Renal cortical epithelial cell (primary cell): ENCODE measurements at regions not wholly inside any gene's neighbourhood (a gene's known extent, or its start where the extent isn't known, plus 50 kb on each side); places are given as distances from the start of the nearest gene placed in this dataset.
A peak's percentile ranks its signal among the peaks of the same experiment; 100 is the strongest.

Source experiments
- DNase-seq: peaks from one replicate; pipeline ENCODE4 v3.0.0-alpha.2; 2011; ENCODE audit warnings: low read depth

DNA sequence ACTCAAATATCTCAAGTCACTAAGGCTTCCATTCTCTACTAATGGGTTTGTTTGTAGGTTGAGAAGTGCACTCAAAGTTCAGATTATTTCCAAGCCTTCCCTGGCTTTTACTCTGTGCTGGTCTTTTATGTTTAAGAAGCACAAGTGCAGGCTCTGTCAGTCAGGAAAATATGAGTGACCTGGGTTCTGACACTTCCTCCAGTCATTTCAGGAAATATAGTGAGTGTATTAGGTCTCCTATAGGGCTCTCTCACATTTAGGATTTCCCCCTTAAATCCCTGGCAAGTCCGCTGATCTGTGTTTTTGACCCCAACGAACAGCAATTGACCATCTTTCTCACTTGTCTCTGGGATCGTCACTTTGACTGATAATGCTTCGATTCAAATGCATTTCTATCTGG, 210.2 kb downstream of the ARPP21 start:
- no peak for DNase-seq

GRCh38 chr3:35849963-35850362, 210.6 kb downstream of the ARPP21 start:
- DNase-seq = no peak

DNA sequence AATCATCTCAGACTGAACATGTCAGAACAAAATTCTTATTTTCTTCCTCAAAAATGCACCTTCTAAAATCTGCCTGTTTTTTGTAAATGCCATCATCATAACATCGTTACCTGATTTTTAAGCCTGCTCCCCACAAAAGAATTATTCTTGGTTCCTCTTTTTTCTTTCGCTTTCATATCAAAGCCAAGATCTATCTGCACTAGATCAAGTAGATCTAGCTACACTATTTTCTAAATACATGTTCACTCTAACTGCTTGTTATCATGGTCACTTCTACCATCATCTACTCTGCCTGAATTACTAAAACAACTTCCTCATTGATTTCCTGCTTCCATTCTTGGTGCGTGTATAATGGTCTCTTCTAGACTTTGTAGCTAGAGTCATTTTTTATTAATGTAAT, 217.7 kb downstream of the ARPP21 start:
- DNase-seq = no peak

DNA sequence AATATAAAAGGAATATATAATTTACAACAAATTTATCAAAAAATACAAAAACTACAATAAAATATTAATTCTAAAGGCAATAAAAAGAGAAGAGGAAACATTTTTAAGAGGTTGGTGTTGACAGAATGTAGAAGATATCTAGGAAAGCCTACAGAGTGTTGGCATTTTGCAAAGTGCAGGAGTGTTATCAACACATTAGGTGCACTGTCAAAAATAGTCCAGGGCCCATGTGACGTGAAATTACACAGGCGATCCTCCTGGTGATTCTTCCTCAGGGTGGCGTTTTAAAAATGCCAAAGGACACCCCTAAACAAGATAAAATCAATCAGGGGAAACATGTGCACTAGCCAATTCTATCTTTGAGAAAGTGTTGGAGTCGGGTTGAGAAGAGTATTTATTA, 222.7 kb downstream of the ARPP21 start:
- no peak for DNase-seq

DNA sequence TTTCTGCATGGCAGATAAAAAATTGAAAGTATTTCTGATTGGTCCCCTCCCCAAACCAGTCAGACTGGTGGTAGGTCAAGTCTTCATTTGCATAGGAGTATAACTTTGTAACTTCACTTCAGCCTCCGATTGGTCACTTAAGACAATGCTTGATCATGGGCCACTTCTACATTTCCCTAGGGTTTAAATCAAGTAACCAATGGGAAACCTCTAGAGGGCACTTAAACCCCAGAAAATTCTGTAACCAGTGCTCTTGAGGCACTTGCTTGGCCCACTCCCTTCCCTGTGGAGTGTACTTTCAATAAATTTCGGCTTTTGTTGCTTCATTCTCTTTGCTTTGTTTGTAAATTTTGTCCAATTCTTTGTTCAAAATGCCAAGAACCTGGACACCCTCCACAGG, 225.5 kb downstream of the ARPP21 start:
- DNase-seq = no peak

DNA sequence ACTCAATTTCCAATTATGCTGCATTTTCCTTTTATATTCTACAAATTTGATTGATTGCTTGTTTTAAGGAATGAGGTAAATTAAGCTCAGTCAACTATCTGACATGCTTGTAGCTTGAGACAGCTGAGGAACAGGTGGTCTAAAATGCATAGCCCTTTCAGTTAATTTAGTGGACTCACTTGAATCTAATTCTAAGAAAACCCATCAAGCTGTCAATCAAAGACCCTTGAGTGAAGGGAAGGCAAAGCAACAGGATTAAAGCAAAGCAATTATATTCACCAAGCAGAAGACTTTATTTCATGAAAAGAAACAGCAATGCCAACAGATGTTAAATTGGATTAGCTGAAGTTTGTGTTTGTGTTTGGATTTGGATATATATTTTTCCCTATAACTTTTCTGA, 228.5 kb downstream of the ARPP21 start:
- no peak for DNase-seq

DNA sequence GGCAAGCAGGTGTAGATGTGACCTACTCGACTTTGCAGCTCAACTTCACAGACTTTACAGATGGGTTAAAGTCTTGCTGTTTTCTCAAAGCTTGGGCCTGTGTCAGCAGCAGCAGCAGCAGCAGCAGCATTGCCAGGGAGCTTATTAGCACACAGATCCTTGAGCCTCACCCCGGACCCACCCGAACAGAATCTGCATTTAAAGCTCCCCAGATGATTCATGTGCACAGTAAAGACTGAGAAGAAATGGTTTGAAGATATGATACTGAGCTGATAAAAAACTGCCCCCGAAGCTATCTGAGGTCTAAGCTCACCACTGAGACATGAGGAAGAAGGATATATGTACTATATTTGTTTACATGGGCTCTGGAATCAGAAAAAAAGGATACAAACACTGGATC, 231.7 kb downstream of the ARPP21 start:
- no peak for DNase-seq

DNA sequence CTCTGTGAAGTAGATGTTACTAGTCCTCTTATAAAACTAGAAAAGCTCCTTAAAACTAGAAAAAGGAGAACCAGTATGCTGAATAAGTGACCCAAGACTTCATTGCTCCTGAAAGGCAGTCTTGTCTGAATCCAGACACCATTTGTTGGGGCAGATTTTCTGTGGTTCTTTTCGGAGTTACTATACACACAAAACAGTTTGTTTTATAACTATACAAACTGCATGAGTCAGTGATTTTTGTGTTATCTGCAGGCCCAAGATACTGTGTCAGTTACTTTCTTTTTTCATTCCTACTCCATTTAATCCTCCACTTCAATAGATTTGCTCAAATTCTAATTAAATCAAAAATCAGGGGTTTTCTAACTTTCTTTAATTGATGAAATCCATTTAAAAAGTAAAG, 244.6 kb downstream of the ARPP21 start:
- DNase-seq = no peak

DNA sequence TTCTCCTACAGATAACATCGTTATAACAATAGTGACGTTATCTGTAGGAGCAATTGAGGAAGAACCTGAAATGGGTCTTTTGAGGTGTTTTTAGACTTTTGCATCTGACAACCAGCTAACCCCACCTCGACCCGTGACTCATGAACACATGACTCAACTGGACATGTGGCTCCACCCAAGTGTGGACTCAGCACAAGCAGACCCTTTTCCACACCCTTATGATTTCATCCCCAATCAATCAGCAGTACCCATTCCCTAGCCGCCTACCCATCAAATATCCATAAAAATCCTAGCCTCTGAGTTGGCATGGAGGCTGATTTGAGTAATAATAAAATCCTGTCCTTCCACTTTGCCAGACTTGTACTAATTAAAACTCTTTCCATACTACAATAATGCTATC, 255.4 kb downstream of the ARPP21 start:
- no peak for DNase-seq

- DNase-seq = no peak
Observed at GRCh38 chr3:35899245-35899644, 259.9 kb downstream of the ARPP21 start.

DNA sequence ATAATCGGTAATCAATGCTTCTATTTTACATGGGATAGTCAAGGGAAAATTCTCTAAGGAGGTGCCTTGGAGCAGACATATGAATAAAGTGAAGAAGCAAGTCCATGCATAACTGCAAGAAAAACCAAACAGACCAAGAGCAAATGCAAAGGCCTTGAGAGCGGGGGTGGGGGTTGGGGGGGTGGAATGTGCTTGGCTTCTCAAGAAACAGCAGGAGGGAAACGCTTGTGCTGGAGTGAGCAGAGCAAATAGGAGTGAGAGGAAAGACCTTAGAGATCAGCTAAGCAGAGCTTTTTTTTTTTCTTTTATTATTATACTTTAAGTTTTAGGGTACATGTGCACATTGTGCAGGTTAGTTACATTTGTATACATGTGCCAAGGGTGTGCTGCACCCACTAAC, 260.8 kb downstream of the ARPP21 start:
- DNase-seq = no peak

DNA sequence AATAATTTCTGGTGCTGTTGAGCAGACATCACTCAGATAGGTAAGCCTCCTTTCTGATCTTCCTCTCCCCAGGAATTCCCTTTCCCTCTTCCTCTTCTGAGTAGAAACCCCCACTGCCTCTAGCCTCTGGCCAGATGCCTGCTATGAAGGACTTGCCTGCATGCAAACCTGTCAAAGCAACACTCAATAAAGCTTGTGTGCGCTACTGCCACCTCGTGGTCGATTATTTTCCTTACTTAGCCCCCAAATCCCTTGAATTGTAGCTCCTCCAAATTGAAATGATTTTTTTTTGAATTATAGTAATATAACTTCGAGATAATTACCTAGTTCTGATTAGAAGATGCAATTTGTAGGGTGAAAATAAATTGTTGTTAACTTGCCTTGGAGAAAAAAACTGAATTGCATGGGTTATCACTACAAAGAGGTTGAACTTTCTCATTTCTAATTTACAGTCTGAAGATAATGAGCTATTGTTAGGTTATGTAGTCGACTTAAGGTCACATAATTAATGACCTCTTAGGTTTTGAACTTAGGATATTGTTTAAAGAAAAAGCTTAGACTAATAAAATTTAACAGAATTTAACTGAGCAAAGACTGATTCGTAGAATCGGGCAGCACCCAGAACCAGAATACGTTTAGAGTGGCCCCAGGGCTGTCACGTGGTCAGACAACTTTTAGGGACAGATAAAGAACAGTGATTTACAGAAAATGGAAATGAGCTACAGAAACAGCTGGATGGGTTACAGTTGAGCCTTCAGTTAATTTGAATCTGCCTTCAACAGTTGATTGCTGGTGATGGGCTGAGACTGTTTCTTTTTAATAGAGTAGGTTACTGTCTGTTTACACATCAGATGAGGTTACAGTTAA, 269.3 kb downstream of the ARPP21 start:
- DNase-seq = peak; percentile 66

DNA sequence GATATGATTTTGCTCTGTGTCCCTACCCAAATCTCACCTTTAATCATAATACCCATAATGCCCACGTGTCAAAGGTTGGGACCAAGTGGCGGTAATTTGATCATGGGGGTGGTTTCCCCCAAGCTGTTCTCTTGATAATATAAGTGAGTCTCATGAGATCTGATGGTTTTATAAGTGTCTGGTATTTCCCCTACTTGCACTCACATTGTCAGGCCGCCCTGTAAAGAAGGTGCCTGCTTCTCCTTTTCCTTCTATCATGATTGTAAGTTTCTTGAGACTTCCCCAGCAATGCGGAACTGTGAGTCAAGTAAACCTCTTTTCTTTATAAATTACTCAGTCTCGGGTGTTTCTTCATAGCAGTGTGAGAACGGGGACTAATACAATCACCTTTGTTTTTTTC, 279.8 kb downstream of the ARPP21 start:
- no peak for DNase-seq

DNA sequence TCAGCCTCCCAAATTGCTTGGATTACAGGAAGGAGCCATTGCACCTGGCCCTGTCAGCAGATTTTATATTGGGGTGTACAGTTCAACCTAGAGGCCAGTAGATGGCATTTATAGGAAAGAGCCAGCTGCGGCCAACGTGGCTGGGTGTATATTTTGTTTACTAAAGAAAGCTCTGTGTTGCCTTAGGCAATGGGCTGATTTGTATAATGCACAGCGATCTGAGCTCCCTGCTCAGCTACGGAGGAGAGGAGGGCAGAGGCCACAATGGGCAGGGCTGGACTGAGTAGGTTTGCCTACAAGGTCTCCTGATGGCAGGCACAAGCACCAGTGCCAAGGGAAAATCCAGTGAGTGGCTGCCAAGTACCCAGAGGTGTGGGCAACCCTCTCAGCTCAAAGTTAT, 282.4 kb downstream of the ARPP21 start:
- DNase-seq = no peak

GRCh38 chr3:35924070-35924469, 284.7 kb downstream of the ARPP21 start:
- DNase-seq = peak; percentile 45

DNA sequence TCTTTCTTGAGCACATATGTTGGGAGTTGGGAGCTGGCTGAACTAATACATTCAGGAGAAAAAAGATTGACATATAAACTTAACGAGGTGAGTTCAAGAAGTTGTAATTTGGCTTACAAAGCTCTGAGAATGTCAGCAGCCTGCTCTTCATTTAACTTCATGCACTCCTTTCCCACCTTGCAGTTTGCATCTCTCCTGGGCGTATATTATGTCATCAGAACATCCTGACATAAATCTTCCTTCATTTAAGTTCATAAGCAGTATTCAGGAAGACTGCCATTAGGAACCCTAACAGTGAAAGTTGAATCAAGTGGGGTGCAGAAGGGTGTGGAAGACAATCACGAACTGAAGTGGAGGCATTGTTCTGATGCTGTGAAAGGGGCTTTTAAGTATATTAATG, 288.1 kb downstream of the ARPP21 start:
- DNase-seq = no peak

DNA sequence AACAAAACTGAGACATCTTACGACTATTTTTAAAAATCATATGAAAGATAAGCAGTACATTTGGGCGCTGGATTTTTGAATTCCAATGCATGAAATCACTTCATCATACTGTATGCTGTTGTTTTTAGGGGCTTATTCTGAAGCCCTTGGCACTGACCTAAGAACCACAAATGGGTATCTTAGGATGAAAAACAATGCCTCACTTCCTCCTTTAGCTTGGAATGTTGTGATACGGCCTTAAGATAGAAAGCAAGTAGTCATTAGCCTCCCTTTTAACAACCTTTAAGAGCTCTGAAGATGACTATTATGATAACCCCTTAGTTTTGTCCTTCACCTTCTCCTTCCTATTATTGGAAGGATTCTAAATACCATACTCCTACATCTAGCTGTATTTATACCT, 289.8 kb downstream of the ARPP21 start:
- no peak for DNase-seq

- no peak for DNase-seq
Observed at GRCh38 chr3:35931867-35932266, 292.5 kb downstream of the ARPP21 start.

DNA sequence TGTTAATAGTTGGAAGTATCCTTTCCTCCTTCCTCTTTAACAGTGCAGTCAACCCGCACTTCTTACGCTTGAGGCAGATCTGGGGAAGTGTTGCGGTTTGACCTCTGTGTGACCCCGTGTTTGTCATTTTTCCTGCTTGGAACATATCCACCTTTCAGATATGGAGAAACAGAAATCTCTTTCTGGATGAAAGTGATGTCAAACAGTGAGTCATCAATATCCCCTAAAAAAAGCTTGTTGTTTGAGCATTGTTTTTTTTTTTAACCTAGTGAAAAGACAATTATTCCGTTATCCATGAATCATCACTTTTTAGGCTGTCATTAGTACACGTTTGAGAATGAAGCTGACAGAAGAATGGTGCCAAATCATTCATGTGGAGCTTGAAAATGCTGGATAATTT, 293.7 kb downstream of the ARPP21 start:
- DNase-seq = peak; percentile 94

- DNase-seq = peak; percentile 52
Observed at GRCh38 chr3:35936571-35936970, 297.2 kb downstream of the ARPP21 start.

- DNase-seq = peak; percentile 68
Observed at GRCh38 chr3:35944926-35945710, 305.8 kb downstream of the ARPP21 start.

DNA sequence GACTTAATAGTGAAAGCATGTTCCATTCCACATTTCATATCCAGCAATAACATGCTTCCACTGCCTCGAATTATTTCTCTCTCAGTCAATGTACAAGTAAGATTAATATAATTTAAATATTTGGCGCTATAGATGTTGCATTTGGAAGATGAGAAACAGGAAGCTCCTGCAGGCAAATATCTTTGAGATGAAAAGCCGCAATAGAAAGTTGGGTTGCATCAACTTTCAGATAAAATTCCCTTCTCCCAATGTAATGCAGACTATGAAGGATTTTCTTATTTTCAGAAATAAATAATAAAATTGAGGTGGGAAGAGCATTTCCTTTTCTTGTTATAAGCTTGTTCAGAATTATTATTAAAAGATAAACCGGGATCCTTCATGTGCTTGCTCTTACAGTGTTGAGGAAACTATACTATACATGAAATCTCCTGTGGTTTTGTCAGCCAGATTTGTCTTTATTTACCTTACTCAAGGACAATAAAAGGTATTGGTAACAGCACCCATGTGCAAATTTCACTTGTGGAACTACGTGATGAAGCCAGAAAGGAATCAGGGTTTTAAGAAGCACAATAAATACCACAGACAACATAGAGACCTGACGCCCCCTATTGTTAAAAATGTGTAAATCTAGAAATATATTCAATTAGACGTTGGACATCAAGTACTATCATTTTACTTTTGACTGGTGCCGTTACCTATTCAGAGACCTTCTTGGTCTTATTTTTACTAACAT, 307.0 kb downstream of the ARPP21 start:
- peak; percentile 47 for DNase-seq
